ENCODE measurements at regions not wholly inside any gene's neighbourhood (a gene's known extent, or its start where the extent isn't known, plus 50 kb on each side); places are given as distances from the start of the nearest gene placed in this dataset.

DNA sequence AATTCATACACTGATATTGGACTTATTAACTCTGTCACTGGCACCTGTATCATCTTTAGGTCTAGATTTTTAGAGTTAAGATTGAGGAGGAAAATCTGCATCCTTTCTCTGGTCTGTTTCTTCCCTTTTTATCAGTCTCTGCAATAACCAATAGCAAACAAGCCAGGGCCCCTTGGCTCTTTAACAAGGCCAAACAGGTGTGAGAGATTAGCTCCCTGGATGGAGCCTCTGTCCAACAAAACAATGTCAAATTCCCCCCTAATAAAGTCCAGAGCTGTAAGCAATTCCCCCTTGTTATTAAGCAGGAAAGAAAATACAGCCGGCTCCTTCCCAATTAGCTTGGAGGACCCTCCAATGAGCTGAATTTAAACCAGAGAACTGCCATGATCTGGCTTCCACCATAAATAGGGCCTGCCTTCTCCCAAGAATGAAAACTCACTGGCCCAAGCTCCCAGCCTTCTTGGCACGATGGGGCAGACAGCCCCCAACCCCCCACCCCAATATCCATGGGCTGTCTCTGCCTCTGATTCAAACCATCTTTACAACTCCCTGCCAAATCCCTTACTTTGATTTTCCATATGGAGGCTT lies 56.1 kb upstream of the SOX9 start:
- no peak for TF ChIP-seq JUN (IDR thresholded peaks at IDR 0.05; ENCODE audit: borderline replicate concordance, insufficient read depth, insufficient read length, low read depth)
- TF ChIP-seq, protein P1, sequence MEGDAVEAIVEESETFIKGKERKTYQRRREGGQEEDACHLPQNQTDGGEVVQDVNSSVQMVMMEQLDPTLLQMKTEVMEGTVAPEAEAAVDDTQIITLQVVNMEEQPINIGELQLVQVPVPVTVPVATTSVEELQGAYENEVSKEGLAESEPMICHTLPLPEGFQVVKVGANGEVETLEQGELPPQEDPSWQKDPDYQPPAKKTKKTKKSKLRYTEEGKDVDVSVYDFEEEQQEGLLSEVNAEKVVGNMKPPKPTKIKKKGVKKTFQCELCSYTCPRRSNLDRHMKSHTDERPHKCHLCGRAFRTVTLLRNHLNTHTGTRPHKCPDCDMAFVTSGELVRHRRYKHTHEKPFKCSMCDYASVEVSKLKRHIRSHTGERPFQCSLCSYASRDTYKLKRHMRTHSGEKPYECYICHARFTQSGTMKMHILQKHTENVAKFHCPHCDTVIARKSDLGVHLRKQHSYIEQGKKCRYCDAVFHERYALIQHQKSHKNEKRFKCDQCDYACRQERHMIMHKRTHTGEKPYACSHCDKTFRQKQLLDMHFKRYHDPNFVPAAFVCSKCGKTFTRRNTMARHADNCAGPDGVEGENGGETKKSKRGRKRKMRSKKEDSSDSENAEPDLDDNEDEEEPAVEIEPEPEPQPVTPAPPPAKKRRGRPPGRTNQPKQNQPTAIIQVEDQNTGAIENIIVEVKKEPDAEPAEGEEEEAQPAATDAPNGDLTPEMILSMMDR (IDR thresholded peaks at IDR 0.05; ENCODE audit: extremely low read depth in 1 of 2, insufficient read depth in 1 of 2, low read depth in 1 of 2, low read length in 2 of 2): no peak
- no peak for TF ChIP-seq FOS (IDR thresholded peaks at IDR 0.05; ENCODE audit: borderline replicate concordance, insufficient read depth, low read length)
- TF ChIP-seq MYC (IDR thresholded peaks at IDR 0.05; ENCODE audit: low read depth, low read length): no peak
- no peak for TF ChIP-seq POLR2AphosphoS5 (IDR thresholded peaks at IDR 0.05; ENCODE audit: insufficient read depth, low read depth, low read length)
- TF ChIP-seq, protein P2, sequence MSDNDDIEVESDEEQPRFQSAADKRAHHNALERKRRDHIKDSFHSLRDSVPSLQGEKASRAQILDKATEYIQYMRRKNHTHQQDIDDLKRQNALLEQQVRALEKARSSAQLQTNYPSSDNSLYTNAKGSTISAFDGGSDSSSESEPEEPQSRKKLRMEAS (IDR thresholded peaks at IDR 0.05; ENCODE audit: insufficient read depth, insufficient read length): no peak
- no peak for TF ChIP-seq POLR2A (IDR thresholded peaks at IDR 0.05; ENCODE audit: low read depth, low read length)
- no peak for TF ChIP-seq EZH2 (IDR thresholded peaks at IDR 0.05; ENCODE audit: borderline replicate concordance, low read depth, low read length, severe bottlenecking)
- TF ChIP-seq GATA2 (IDR thresholded peaks at IDR 0.05; ENCODE audit: insufficient read depth, insufficient read length, low read depth, low read length): no peak

Measured in endothelial cell of umbilical vein (primary cell).